CD4-positive, alpha-beta T cell treated with Interleukin-4 for 1 hour (primary cell): ENCODE measurements at regions not wholly inside any gene's neighbourhood (a gene's known extent, or its start where the extent isn't known, plus 50 kb on each side); places are given as distances from the start of the nearest gene placed in this dataset.
A peak's percentile ranks its signal among the peaks of the same experiment; 100 is the strongest.
"Not testable (repeated sequence)": the region's sequence is repeated elsewhere in the genome, so short reads cannot be mapped to it uniquely, and the experiment has no call there.

ENCODE experiments used
- DNase-seq, 2 donors: peaks; one replicate each; pipeline ENCODE4 v3.0.0-alpha.2; 2020 to 2022

DNA sequence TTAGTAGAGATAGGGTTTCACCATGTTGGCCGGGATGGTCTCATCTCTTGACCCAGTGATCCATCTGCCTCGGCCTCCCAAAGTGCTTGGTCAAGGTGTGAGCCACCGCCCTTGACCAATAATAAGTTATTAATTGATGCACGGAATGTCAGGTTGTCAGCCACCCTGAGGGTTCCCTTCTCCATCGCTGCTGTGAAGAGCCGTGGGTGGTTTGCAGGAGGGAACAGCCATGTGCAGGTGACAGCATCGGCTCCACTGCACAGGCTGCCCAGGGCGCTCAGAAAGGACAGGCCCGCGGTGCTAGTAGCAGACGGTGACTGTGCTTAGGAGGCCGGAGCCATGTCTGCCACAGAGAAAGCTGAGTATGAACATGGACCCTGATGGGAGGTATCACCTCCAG is 814.0 kb downstream of the BRD1 start:
- DNase-seq: no peak

DNA sequence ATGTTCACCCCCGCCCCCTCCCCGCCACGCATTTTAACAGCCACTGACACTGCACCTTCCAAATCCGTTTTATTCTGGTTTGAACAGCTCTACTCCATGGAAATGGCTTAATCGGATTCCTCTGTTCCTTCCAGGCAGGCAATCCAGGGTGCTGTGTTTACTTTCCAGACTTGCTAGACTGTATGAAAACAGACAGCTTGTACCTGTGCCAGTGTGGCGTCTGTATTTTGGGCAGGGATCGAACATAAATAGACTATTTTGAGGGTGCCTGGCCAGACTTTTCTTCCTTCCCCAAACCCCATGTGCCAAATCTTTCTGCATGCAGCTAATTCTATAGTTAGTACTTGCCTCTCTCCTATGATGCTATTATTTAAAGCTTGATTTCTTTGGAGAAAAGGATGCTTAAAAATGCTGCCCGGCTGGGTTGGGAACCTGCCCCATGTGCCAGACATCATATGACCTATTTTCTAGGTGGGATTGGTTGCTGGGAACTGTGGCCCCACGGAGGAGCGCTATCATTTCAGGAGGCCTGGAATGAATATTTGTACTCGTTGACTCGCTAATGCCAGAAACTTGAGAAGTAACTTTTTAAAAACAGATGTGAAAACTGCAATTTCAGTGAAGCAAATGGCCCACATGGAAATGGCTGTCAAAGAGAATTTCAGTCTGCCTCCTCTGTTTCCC is 814.8 kb downstream of the BRD1 start:
- no peak for DNase-seq

DNA sequence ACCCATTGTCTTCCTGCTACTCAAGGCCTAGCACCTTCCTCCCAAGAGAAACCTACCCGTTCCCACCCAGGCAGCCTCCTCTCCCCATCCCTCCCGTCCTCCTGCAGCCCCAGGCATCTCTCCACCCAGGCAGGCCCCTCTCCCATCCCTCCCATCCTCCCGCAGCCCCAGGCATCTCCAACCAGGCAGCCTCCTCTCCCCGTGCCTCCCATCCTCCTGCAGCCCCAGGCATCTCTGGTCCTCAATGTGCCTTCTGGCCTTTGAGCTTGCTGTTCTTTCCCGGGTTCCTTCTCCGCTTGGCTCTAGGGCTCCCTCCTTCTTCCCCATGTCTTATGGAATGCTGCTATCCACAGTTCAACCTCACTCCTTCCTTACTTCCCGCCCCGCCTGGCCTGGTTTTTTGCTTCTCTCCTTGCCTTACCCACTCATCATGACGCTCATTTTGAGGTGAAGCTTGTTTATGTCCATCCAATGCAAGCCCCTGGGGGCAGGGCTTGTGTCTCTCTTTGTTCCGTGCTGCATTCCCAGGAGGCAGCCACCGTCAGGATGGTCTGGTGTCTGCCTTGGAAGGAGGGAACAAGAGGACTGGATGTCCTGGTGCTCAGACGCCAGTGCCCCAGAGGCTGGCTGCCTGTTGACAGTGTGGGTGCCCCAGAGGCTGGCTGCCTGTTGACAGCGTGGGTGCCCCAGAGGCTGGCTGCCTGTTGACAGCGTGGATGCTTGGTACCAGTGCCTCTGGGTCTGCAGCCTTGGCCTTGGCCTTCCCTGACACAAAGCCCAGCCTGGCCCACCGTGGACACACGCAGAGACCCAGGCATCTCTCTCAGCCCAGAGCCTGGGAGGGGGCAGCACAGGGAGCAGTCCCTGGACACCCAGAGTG is 815.7 kb downstream of the BRD1 start:
- DNase-seq: no peak

DNA sequence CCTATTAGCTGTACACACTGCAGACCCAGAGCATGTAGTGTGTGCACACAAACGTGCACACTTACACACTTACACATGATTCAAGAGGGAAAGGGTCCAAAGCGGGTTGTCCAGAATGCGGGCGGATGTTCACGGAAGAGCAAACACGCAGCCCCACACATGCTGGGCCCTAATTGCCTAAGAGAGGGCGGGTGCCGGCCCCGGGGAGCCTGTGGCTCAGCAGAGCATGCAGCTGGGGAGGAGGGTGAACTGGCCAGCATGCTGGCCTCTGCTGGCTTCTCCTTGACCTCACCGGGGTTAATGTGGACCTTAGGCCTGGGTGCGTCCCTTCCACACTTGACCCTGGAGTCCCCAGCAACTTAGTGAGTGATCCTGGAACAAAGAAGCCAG is 816.3 kb downstream of the BRD1 start:
- DNase-seq: peak in 1 of 2 donors; percentile 5

DNA sequence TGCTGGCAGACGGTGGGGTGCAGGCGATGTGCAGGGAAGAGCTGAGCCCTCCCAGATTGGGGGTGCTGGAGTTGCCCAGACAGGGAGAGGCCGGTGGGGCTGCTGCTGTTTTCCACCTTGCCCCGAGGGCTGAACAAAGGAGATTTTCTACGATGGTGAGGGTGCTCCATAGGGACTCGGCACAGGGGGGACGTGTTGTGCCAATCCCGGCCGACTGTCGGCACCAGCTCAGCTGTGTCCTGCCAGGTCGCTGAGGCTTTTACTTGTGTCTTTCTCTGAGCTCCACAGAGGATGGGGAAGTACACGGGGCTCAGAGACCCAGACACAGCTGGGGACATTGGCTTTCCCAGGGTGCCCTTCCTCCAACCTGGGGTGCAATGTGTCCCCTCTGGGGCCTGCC is 816.8 kb downstream of the BRD1 start:
- no peak for DNase-seq

DNA sequence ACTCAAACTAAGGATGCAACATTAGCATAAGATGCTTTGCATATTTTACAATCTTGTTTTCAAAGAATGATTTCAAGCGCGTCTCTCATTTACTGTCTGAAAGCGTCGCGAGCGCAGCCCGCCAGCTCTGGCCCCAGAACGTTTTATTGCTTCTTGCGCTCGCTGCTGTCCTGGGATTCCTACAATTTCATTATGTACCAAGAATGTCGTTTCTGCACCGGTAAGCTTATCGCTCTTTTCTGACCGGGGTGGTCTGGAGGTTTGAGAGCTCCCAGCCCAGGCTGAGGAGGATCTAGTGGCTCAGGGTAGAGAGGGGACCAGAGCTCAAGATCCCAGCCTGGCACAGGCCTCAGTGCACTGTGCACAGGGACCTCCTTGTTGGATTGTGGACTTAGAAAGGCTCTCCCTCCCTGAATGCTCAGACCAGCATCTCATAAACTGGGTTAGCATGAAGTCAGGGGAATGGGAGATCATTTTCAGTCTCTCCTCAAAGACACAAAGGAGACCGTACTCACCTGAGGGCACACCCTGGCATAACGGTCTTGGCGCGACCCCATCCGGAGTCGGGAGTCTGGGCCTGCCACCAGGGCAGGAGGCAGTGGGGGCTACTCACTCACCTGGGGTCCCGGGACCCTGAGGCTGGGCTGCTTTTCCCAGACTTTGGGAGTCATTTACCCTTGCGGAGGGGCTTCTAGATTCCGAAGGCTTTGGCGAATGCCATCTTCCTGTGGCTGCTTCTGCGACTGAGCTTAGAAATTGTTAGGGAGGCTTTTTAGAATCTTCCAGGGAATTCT is 817.4 kb downstream of the BRD1 start:
- no peak for DNase-seq

DNA sequence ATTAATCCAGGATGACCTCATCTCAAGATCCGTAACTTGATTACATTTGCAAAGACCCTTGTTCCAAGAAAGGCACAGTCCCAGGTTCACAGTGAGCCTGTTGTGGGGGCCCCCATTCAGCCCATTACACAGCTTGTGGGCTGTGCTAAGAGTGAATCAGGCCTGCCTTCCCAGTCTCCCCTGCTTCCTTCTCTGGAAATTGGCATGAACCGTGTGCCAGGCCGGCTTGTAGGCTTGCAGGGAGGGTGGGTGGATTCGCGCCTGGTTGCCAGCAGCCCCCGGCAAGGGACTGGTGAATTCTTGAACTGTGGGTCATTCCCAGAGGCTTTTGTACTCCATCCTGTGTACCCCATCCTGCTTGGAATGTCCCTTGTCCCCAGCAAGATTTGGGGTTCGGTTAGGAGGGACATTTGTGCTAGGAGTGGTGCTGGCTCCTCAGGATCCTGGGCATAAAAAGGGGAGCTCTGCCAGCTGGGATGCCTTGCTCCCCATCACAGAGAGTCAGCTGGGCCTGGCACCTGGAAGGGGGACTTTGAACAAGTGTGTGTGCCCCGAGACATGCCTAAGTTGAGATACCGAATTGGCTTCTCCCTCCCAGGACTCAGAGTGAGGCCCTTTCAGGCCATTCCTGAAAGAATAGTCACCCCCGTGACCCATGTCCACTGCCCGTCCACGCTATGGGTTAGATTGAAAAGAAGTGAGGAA is 818.2 kb downstream of the BRD1 start:
- DNase-seq: no peak

DNA sequence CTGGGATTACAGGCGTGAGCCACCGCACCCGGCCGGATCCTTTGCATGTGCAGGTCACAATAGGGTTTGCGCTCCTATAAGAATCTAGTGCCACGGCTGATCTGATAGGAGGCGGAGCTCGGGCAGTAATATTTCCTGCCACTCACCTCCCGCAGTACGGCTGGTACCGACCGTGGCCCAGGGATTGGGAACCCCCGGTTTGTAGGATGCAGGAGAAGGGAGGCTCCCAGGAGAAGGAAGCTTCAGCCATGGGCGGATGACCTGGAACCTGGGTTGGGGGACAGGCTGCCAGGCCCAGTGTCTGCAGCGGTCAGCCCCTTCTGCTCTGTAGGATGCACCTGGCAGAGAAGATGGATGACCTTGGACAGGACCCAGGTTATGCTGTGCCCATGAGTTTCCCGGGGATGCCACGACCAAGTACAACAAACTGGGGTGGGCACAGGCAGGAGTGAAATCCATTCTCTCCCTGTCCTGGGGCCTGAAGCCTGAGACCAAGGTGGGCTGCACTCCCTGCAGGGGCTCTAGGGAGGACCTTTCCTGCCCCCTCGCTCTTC is 818.9 kb downstream of the BRD1 start:
- no peak for DNase-seq

DNA sequence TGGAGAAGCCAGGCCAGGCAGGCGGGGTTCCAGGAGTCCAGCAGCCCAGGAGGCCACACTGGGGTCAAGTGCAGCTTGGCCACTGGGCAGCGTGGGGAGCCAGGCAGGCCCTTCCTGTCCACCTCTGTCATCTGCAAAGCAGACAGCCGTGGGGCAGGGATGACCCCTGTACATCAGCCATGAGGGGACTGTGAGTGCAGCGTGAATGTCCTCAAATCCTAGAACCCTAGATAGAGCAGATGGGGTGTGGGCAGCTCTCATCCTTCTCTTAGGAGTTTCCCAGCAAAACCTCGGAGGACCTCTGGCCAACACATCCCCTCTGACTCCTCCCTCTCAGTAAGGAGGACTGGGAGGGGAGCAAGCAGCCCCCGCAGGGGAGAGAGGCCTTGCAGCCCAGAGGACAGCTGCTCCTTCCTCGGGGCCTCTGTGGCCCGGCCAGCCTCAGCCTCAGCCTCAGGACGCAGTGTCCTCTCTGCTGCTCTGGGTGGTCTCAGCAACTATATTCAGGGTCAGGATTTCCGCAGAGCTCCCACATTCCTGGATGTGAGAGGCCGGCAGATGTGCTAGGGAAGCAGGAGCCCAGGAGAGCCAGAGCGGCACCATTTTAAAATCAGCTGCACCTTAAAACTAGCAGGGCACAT is 820.5 kb downstream of the BRD1 start:
- DNase-seq: no peak

DNA sequence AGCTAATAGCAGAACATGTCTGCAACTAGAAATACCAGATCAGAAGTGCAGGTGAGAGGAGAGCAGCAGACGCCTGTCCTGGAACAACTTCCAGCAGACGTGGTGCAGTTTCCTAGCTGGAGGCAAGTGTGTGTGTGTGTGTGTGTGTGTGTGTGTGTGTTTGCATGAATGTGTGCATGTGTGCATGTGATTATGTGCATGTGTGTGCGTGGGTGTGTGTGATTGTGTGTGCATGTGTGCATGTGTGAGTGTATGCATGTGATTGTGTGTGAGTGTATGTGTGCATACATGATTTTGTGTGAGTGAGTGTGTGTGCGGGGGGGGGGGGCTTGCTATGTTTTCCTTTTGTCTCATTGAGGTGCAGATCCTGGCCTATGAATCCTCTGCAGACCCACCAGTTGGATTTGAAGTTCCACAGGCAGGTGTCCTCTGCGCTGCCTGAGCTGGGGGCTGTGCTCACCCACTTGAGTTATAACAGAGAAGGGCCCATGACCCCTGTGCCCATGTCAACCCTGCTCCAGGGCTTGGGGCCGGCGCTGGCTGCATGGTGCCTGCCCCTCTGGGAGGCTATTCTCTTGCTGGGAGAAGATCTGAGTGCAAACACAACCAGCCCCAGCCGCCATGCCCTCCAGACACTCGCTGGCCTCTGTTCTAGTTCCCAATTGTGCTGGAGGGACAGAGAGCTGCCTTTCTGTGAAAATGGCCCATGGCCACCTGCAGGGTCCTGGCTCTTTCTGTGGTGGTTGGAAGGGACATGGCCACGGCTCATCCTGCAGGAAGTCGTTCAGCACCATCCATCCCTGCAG is 821.3 kb downstream of the BRD1 start:
- no peak for DNase-seq

DNA sequence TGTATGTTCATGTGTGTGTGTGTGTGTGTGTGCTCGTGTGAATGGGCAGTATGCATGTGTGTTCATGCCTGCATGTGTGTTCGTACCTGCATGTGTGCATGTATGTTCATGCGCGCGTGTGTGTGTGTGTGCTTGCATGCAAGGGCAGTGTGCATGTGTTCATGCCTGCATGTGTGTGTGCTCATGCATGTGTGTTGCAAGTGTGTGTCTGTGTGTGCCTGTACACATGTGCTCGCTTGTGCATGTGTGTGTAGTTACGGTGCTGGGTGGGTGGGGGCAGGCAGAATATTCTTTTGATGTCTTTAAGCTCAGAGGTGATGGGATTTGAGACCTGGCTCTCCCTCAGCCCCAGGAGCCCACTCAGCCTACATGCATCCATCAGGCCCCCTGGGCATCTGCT is 822.1 kb downstream of the BRD1 start:
- DNase-seq: no peak

DNA sequence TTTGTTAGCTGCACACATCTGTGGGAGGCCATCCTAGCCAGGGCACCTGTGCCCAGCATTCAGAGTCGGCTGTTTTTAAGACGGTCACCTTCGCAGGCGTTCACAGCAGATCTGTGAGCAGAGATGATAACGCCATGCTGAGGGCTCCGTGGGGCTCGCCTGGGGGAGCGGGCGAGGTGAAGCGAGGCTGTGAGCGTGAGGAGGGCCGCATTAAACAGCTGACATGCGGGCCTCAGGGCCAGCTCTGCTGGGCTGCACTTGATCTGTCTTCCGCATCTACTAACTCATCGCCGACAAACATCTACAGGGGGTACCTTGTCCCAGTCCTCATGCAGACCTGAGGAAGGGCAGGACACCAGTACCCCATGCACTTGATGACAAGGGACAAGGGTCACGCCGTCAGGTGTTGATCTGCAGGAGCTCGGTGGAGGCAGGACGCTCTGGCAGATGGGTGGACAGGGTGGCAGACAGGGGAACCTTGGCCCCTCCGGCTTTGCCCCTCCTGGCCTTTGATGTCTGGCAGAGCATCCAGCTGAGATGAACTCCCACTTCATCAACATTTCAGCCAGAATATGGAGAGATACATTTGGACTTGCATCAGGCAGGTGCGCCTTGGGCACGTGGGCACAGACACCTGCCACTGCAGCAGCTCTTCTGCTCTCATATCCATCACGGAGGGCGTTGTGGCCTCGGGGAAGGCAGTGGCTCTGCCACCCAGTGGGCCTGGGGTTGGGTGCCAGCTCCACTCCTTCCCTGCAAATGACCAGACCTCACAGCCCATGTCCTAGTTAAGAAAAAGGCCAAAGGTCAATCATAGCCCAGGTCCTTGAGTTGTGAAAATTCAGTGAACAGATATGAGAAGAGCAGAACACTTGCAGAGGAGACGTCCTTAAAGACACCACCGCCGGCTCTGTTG is 822.9 kb downstream of the BRD1 start:
- DNase-seq: no peak

DNA sequence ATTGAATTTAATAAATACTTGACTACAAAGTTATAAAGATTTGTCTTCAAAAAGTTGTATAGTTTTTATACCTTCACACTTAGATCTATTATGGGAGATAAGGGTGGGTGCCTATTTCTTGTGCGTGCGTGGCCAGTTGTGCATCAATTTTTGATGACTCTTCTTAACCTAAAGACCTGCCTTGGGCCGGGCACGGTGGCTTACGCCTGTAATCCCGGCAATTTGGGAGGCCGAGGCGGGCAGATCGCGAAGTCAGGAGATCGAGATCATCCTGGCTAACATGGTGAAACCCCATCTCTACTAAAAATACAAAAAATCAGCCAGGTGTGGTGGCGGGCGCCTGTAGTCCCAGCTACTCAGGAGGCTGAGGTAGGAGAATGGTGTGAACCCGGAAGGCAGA is 830.1 kb downstream of the BRD1 start:
- DNase-seq: not testable (repeated sequence)

DNA sequence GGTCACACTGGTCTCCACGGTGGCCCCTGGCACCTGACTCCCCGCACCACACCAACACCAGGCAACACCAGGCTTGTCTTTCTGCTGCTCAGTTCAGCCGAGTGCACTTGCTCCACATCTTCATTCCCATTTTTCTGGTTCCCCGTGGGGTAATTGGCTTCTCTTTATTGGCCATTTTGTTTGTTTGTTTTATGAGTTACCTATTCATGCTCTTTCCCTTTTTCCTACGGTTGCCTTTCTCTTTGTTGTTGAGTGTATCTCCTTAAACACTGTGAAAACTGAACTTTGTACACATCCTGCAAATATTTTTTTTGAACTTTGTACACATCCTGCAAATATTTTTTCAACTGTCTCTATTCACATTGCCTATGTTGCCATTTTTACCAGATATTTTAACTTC is 834.0 kb downstream of the BRD1 start:
- no peak for DNase-seq

DNA sequence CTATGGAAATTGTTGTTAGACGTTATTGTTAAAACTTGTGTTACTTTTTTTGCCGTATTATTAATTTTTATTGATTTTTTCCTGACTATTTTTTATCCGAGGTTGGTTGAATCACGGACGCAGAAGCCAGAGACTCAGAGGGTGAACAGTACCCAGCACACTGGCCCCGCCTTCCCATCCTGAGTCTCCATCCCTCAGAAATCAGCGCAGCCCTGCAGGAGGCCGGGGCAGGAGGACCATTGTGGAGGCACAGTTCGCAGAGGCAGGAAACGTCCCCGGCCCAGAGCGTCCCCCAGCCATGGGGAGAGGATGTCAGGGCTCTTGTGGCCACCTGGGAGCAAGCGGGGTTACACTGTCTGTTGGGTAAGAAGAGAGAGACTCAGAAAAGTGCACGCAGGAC is 843.0 kb downstream of the BRD1 start:
- DNase-seq: no peak

DNA sequence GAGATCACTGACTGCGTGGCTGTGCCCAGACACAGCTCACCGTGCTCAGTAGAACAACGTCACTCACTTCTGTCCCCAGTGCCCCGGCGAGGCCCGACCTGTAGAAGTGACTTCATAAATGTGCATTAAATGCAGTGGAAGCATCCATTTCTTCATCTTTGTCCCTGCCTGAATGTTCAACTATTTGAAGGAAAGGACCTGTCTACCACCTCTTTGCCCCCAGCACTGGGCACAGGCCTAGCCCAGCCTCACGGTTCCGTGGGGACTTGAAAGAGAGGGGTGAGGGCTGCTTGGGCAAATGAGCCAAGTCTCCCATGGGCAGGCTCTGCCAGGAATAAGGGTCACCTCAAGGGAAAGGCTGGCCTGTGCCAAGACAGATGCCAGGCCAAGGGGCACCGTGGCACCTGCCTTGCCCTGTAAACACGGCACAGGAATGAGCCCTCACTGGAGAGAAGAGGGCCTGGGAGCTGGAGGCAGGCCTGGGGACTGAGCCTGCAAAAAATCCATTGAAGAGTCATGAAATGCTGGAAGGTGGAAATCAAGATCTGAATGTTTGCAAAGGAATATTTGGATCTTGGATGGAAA is 845.3 kb downstream of the BRD1 start:
- no peak for DNase-seq

DNA sequence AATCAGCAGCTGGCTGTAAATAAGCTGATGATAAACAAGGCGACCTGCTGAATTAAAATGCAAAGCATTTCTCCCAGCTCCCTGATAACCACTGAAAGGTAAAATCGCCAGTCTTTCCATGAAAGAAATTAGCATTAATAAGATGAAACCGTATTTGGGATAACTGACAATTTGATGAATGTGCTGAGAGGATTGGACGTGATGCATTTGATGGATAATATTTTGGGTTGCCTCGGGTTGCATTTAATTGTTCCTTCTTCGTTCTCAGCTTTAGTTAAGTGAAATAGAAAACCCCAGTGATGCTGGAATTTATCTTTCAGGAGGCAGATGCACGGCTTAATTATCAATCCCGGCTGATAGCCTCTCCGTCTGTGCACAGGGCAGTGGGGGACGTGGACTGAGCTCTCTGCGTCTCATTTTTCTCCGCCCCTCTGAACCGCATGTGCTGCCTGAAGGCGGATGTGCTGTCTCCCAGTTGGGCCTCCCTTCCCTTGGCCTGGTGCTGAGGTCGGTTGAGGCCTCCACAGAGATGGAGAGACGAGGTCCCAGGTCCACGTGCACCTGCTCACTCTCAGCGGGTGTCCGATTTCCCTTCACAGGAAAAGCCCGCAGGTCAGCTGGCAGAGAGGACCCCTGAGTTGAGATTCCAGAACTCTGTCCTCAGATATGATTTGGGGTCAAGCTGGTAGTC is 846.2 kb downstream of the BRD1 start:
- no peak for DNase-seq

DNA sequence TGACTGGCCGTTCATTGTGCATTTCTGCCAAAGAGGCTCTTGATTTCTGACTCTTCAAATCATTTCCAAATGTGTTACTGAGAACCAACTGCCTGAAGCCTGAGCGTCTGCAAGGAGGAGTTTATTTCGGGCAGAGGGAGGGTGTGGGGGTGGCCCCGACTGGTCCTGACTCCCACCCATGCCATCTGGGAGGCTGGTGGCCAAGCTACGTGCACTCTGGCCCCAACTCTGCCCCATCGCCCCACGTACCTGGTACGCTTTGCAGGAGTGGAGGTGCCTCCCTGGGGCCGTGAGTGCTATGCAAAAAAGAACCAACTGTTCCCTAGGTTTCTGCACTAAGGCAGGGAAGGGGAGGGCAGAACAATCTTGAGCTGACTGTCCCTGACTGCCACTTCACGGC is 846.8 kb downstream of the BRD1 start:
- no peak for DNase-seq

DNA sequence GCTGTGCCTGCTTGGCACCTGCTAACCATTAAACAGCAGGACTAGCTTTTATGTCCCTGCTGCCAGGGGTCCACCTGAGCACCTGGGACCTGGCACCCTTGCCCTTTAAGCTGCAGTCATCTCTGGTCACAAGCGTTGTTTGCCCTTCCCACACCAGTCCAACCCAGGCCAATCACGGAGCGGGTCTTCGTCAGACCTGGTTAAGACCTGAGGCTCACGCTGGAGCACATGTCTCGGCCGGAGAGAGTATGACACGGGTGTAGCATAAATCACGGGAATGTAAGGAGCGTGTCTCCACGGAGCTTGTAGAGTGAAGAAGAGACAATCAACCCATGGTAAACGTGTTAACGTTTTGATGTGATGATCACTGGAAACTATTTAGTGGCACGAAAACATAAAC is 847.3 kb downstream of the BRD1 start:
- DNase-seq: no peak
